ENCODE measurements at regions not wholly inside any gene's neighbourhood (a gene's known extent, or its start where the extent isn't known, plus 50 kb on each side); places are given as distances from the start of the nearest gene placed in this dataset.

GRCh38 chr1:220370041-220370700, 97.9 kb upstream of the RAB3GAP2 start (continued):
- TF ChIP-seq CREB5 (CRISPR knock-in tag; IDR thresholded peaks at IDR 0.05; ENCODE audit: low read depth) (no peak), ZNF8 (CRISPR knock-in tag; IDR thresholded peaks at IDR 0.05) (0 out of 2 replicates have a peak, but pooled peaks have one; percentile 10), RARB (CRISPR knock-in tag; IDR thresholded peaks at IDR 0.05) (0 out of 2 replicates have a peak, but pooled peaks have one; percentile 31), BACH2 (CRISPR knock-in tag; IDR thresholded peaks at IDR 0.05; ENCODE audit: borderline replicate concordance) (no peak), TOX (CRISPR knock-in tag; IDR thresholded peaks at IDR 0.05; ENCODE audit: borderline replicate concordance) (peak; percentile 27), GLIS3 (CRISPR knock-in tag; IDR thresholded peaks at IDR 0.05) (no peak), ZFP30 (CRISPR knock-in tag; IDR thresholded peaks at IDR 0.05) (no peak)

GRCh38 chr1:220369511-220369910, 97.3 kb upstream of the RAB3GAP2 start:
- ATAC-seq, result no peak
- TF ChIP-seq PPARA (CRISPR knock-in tag; IDR thresholded peaks at IDR 0.05; ENCODE audit: borderline replicate concordance), result no peak
- TF ChIP-seq ARNTL (CRISPR knock-in tag; IDR thresholded peaks at IDR 0.05; ENCODE audit: borderline replicate concordance, low read depth), result no peak
- TF ChIP-seq BACH2 (CRISPR knock-in tag; IDR thresholded peaks at IDR 0.05; ENCODE audit: borderline replicate concordance), result no peak
- no peak for TF ChIP-seq ESRRG (CRISPR knock-in tag; IDR thresholded peaks at IDR 0.05)
- no peak for TF ChIP-seq ZFP30 (CRISPR knock-in tag; IDR thresholded peaks at IDR 0.05)
- no peak for TF ChIP-seq ISL1 (CRISPR knock-in tag; IDR thresholded peaks at IDR 0.05)
- TF ChIP-seq ZNF565 (CRISPR knock-in tag; conservative IDR thresholded peaks at IDR 0.05; ENCODE audit: low read depth), result no peak

- no peak for TF ChIP-seq PATZ1 (CRISPR knock-in tag; IDR thresholded peaks at IDR 0.05; ENCODE audit: borderline replicate concordance)
- TF ChIP-seq ARNTL (CRISPR knock-in tag; IDR thresholded peaks at IDR 0.05; ENCODE audit: borderline replicate concordance, low read depth), result no peak
- no peak for TF ChIP-seq ZFP30 (CRISPR knock-in tag; IDR thresholded peaks at IDR 0.05)
- TF ChIP-seq ESRRG (CRISPR knock-in tag; IDR thresholded peaks at IDR 0.05), result no peak
- TF ChIP-seq ZNF565 (CRISPR knock-in tag; conservative IDR thresholded peaks at IDR 0.05; ENCODE audit: low read depth), result no peak
- TF ChIP-seq PPARA (CRISPR knock-in tag; IDR thresholded peaks at IDR 0.05; ENCODE audit: borderline replicate concordance), result no peak
- no peak for TF ChIP-seq TOX (CRISPR knock-in tag; IDR thresholded peaks at IDR 0.05; ENCODE audit: borderline replicate concordance)
- TF ChIP-seq ZFP3 (CRISPR knock-in tag; IDR thresholded peaks at IDR 0.05), result no peak
- TF ChIP-seq RARB (CRISPR knock-in tag; IDR thresholded peaks at IDR 0.05), result no peak
- TF ChIP-seq TSHZ2 (CRISPR knock-in tag; IDR thresholded peaks at IDR 0.05), result no peak
- no peak for TF ChIP-seq ISL1 (CRISPR knock-in tag; IDR thresholded peaks at IDR 0.05)
- TF ChIP-seq TCF4 (CRISPR knock-in tag; IDR thresholded peaks at IDR 0.05; ENCODE audit: borderline replicate concordance), result no peak
- no peak for TF ChIP-seq GLIS3 (CRISPR knock-in tag; IDR thresholded peaks at IDR 0.05)
- no peak for TF ChIP-seq ZNF70 (CRISPR knock-in tag; IDR thresholded peaks at IDR 0.05)
- TF ChIP-seq ZC3H10 (CRISPR knock-in tag; IDR thresholded peaks at IDR 0.05), result no peak
- no peak for TF ChIP-seq SNAI2 (CRISPR knock-in tag; IDR thresholded peaks at IDR 0.05)
- TF ChIP-seq BACH2 (CRISPR knock-in tag; IDR thresholded peaks at IDR 0.05; ENCODE audit: borderline replicate concordance), result no peak
- TF ChIP-seq CSDC2 (CRISPR knock-in tag; IDR thresholded peaks at IDR 0.05), result no peak
- no peak for TF ChIP-seq CREB5 (CRISPR knock-in tag; IDR thresholded peaks at IDR 0.05; ENCODE audit: low read depth)
- no peak for TF ChIP-seq POU6F1 (CRISPR knock-in tag; IDR thresholded peaks at IDR 0.05; ENCODE audit: borderline replicate concordance, low read depth)
- no peak for ATAC-seq
Observed at GRCh38 chr1:220368352-220369265, 96.4 kb upstream of the RAB3GAP2 start.
